ENCODE measurements at regions not wholly inside any gene's neighbourhood (a gene's known extent, or its start where the extent isn't known, plus 50 kb on each side); places are given as distances from the start of the nearest gene placed in this dataset.
A peak's percentile ranks its signal among the peaks of the same experiment; 100 is the strongest.

DNA sequence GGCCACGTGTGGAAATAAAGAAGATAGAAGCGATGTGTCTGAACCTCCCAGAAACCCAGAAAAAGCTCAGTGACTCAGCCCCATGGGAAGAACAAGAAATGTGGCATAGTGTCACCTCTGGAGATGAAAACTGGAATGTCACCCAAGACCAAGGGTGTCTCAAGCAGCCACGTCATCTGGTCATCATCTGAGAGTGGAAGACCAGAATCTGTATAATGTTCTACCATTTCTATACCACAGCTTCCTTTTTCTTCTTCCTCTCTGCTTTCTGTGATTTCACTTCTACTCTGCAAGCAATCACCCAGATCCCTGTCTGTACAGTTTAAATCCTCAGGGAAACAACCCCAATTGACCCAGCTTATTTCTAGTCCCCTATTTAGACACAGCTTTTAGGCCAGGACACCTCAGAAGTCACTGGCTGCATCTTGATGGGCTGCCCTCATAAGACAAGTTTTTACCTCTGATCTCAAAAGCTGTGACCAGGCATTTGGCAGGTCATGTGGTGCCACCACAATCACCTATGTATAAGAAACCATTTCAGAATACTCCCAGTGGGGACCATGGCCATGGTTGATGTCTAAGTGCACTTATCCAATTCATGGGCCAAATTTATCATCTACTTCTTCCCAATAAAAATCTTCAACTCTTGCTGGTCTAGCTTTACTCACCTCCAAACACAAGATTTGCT, 278.5 kb upstream of the UMPS start:
- TF ChIP-seq, protein P1, sequence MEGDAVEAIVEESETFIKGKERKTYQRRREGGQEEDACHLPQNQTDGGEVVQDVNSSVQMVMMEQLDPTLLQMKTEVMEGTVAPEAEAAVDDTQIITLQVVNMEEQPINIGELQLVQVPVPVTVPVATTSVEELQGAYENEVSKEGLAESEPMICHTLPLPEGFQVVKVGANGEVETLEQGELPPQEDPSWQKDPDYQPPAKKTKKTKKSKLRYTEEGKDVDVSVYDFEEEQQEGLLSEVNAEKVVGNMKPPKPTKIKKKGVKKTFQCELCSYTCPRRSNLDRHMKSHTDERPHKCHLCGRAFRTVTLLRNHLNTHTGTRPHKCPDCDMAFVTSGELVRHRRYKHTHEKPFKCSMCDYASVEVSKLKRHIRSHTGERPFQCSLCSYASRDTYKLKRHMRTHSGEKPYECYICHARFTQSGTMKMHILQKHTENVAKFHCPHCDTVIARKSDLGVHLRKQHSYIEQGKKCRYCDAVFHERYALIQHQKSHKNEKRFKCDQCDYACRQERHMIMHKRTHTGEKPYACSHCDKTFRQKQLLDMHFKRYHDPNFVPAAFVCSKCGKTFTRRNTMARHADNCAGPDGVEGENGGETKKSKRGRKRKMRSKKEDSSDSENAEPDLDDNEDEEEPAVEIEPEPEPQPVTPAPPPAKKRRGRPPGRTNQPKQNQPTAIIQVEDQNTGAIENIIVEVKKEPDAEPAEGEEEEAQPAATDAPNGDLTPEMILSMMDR (IDR thresholded peaks at IDR 0.05; ENCODE audit: low read depth, low read length, missing control alignments): no peak
- in situ Hi-C loops (cut with HindIII; ENCODE audit: low sequenced_read_pairs): loop anchor here (25.0 kb wide), 1 partner anchor 439 kb away; no protein-coding TSS in a partner anchor
- DNase-seq (ENCODE audit: low read depth): no peak
- no peak overlapping the region for H3K4me3 ChIP-seq (ENCODE audit: low read depth, low read length)

DNA sequence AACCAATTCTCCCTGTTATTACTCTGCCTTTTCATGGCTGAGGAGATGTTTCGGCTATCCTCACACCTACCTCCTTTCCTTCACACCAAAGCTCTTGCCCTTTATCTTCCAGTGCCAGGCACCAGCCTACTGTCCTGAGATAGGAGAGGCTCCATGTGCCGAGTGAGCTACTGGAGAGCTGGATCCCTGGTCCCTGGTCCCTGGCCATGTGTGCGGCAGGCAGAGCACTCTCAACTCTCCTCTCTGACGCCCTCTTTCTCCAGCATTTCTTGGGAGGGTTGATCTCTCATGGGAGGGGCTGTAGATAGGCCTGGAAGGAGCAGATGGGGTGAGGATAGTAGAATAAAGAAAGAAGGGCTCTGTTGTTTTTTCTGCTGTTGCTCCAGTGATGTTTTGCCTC, 277.1 kb upstream of the UMPS start:
- TF ChIP-seq, protein P1 (IDR thresholded peaks at IDR 0.05; ENCODE audit: low read depth, low read length, missing control alignments): no peak
- in situ Hi-C loops (cut with HindIII; ENCODE audit: low sequenced_read_pairs): loop anchor here (25.0 kb wide), 1 partner anchor 441 kb away; no protein-coding TSS in a partner anchor
- H3K4me3 ChIP-seq (ENCODE audit: low read depth, low read length): no peak overlapping the region
- no peak for DNase-seq (ENCODE audit: low read depth)

DNA sequence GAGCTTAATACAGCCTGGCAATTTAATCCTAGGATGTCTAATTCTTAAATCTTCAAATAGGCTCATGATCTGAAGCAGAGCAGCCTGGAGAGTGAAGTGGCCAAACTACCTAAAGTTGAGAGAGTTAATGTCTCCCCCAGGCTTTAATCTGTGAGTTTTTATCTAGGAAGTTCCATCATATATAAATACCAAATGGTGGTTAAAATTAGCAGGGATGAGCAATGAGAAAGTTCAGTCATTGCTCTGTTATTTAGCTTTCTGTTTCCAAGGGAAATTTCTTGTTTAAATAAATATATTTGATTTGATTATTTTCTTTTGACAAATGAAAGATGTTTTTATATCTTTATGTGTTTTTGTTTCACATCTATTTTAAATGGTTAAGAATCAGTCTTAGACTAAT, 274.4 kb upstream of the UMPS start:
- H3K4me3 ChIP-seq (ENCODE audit: low read depth, low read length): no peak overlapping the region
- TF ChIP-seq, protein P1 (IDR thresholded peaks at IDR 0.05; ENCODE audit: low read depth, low read length, missing control alignments): no peak
- in situ Hi-C loops (cut with HindIII; ENCODE audit: low sequenced_read_pairs): loop anchor here (25.0 kb wide), 1 partner anchor 444 kb away; no protein-coding TSS in a partner anchor
- DNase-seq (ENCODE audit: low read depth): no peak

DNA sequence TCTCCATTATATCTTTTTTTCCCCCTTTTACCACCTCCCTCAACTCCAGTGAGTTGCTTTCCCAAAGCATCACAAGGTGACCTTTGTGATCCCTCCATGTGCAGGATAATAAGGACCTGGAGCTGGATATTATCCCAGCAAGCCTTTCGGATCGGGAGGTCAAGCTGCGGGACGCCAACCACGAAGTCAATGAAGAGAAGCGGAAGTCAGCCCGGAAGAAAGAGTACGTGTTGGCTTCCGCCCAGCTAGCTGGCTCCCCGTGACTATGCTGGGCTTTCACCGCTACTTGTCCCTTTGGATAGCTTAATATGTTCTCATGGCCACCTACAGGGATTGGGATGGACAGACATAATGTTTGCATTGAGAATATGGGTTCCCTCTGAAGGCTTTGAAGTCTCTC, 273.7 kb upstream of the UMPS start:
- TF ChIP-seq, protein P1 (IDR thresholded peaks at IDR 0.05; ENCODE audit: low read depth, low read length, missing control alignments): no peak
- in situ Hi-C loops (cut with HindIII; ENCODE audit: low sequenced_read_pairs): loop anchor here (25.0 kb wide), 1 partner anchor 444 kb away; no protein-coding TSS in a partner anchor
- peak; percentile 8 for DNase-seq (ENCODE audit: low read depth)
- H3K4me3 ChIP-seq (ENCODE audit: low read depth, low read length): no peak overlapping the region

DNA sequence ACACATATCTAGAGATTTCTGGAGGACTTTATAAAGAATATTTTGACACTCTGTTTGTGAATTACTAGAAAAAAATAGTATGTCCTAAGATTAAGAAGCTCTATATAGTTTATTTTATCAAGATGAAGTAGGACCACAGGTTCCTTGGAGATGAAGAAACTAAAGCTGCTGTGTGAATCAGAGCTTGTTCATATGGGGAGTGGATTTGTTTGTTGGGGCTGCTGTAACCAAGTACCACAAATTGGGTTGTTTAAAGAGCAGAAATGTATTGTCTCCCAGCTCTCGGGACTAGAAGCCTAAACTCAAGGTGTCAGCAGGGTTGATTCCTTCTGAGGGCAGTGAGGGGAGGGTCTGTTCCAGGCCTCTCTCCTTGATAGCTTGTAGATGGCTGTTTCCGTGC, 270.6 kb upstream of the UMPS start:
- DNase-seq (ENCODE audit: low read depth): no peak
- in situ Hi-C loops (cut with HindIII; ENCODE audit: low sequenced_read_pairs): loop anchor here (25.0 kb wide), 1 partner anchor 447 kb away; no protein-coding TSS in a partner anchor
- TF ChIP-seq, protein P1 (IDR thresholded peaks at IDR 0.05; ENCODE audit: low read depth, low read length, missing control alignments): no peak
- no peak overlapping the region for H3K4me3 ChIP-seq (ENCODE audit: low read depth, low read length)

DNA sequence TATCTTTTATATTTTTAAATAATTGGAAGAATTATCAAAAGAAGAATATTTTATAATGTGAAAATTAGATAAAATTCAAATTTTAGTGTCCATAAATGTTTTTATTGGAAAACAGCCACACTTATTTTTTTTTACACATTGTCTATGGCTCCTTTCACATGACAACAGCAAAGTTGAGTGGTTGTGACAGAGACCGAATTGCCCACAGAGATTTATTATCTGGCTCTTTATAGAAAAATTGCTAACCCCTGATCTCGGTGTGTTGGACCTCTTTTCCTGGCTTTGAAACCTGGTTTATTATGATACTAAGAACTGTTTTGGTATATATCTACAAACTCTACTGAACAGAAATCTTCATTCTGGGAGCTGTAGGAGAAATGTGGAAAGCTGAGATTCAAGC, 269.1 kb upstream of the UMPS start:
- no peak for DNase-seq (ENCODE audit: low read depth)
- no peak overlapping the region for H3K4me3 ChIP-seq (ENCODE audit: low read depth, low read length)
- TF ChIP-seq, protein P1 (IDR thresholded peaks at IDR 0.05; ENCODE audit: low read depth, low read length, missing control alignments): no peak
- in situ Hi-C loops (cut with HindIII; ENCODE audit: low sequenced_read_pairs): loop anchor here (25.0 kb wide), 1 partner anchor 449 kb away; no protein-coding TSS in a partner anchor
